HepG2 (cell line): ENCODE measurements at regions not wholly inside any gene's neighbourhood (a gene's known extent, or its start where the extent isn't known, plus 50 kb on each side); places are given as distances from the start of the nearest gene placed in this dataset.

Source experiments
- ASH2L ChIP-seq: fragments of 300-600, 200-600 bp; sonication (generic); IDR thresholded peaks from 2 replicates; pipeline ENCODE4 v1.7.0; 2017; ENCODE audit warnings: low read depth, mild to moderate bottlenecking, moderate library complexity, mixed read lengths, low read length; ENCODE audit not compliant: insufficient read length
- BRD4 ChIP-seq: sonication (generic); formaldehyde crosslinking; IDR thresholded peaks from 2 replicates; pipeline ENCODE4 v1.4.0; 2020; ENCODE audit warnings: missing genetic modification reagents
- CERS6 ChIP-seq: sonication (generic); formaldehyde crosslinking; IDR thresholded peaks from 2 replicates; pipeline ENCODE4 v1.5.0; 2020; ENCODE audit warnings: missing genetic modification reagents
- CREB1 ChIP-seq, 2 experiments: fragments of 450-650 bp in 1 of 2; IDR thresholded peaks; 2 replicates each; pipeline ENCODE4 v1.6.1; 2016 to 2017; ENCODE audit warnings: control low read depth in 1 of 2, mild to moderate bottlenecking in 1 of 2, missing compliant biosample characterization in 1 of 2, missing genetic modification characterization in 1 of 2
- ERF ChIP-seq: IDR thresholded peaks from 2 replicates; pipeline ENCODE4 v1.6.1; 2018; ENCODE audit warnings: missing biosample characterization, missing genetic modification reagents
- FOXK1 ChIP-seq: sonication (generic); formaldehyde crosslinking; IDR thresholded peaks from 2 replicates; pipeline ENCODE4 v1.4.0; 2020; ENCODE audit warnings: low read depth, missing genetic modification reagents, borderline replicate concordance
- HIC2 ChIP-seq: sonication (generic); formaldehyde crosslinking; IDR thresholded peaks from 2 replicates; pipeline ENCODE4 v1.9.0; 2022; ENCODE audit warnings: low read depth, missing genetic modification reagents
- MIER3 ChIP-seq: IDR thresholded peaks from 2 replicates; pipeline ENCODE4 v1.6.1; 2016; ENCODE audit warnings: missing compliant biosample characterization, borderline replicate concordance
- NAIF1 ChIP-seq: sonication (generic); formaldehyde crosslinking; IDR thresholded peaks from 2 replicates; pipeline ENCODE4 v1.5.0; 2020; ENCODE audit warnings: mild to moderate bottlenecking, missing genetic modification reagents, borderline replicate concordance
- NCOA2 ChIP-seq: sonication (generic); formaldehyde crosslinking; IDR thresholded peaks from 2 replicates; pipeline ENCODE4 v1.8.0; 2022; ENCODE audit warnings: inconsistent platforms
- NFIB ChIP-seq: sonication (generic); formaldehyde crosslinking; IDR thresholded peaks from 2 replicates; pipeline ENCODE4 v1.9.0; 2021; ENCODE audit warnings: missing genetic modification reagents, mild to moderate bottlenecking, borderline replicate concordance
- NFIC ChIP-seq: IDR thresholded peaks from 2 replicates; pipeline ENCODE4 v1.6.1; 2012; ENCODE audit warnings: mild to moderate bottlenecking, low read length, inconsistent platforms
- PRDM10 ChIP-seq: sonication (generic); formaldehyde crosslinking; IDR thresholded peaks from 2 replicates; pipeline ENCODE4 v1.4.0; 2020; ENCODE audit warnings: low read depth, missing genetic modification reagents
- RELA ChIP-seq: sonication (generic); formaldehyde crosslinking; IDR thresholded peaks from 2 replicates; pipeline ENCODE4 v1.4.0; 2020; ENCODE audit warnings: missing genetic modification reagents
- SMARCE1 ChIP-seq: fragments of 450-650 bp; IDR thresholded peaks from 2 replicates; pipeline ENCODE4 v1.6.1; 2017; ENCODE audit warnings: borderline replicate concordance
- SRY ChIP-seq: sonication (generic); formaldehyde crosslinking; IDR thresholded peaks from 2 replicates; pipeline ENCODE4 v1.8.0; 2022; ENCODE audit warnings: mild to moderate bottlenecking, missing genetic modification reagents
- TBX3 ChIP-seq: fragments of 450-650 bp; IDR thresholded peaks from 2 replicates; pipeline ENCODE4 v1.6.1; 2017; ENCODE audit warnings: antibody characterized with exemption, mild to moderate bottlenecking, inconsistent platforms, borderline replicate concordance
- TOPORS ChIP-seq: sonication (generic); formaldehyde crosslinking; IDR thresholded peaks from 2 replicates; pipeline ENCODE4 v1.8.0; 2023; ENCODE audit warnings: mild to moderate bottlenecking, missing genetic modification reagents
- ZFP91 ChIP-seq: sonication (generic); formaldehyde crosslinking; IDR thresholded peaks from 2 replicates; pipeline ENCODE4 v1.9.0; 2022; ENCODE audit warnings: missing genetic modification reagents, mild to moderate bottlenecking, borderline replicate concordance
- ZNF207 ChIP-seq: fragments of 450-650 bp; IDR thresholded peaks from 2 replicates; pipeline ENCODE4 v1.6.1; 2016; ENCODE audit warnings: antibody characterized with exemption, borderline replicate concordance
- ZNF580 ChIP-seq: IDR thresholded peaks from 2 replicates; pipeline ENCODE4 v1.6.1; 2016; ENCODE audit warnings: low read depth, borderline replicate concordance
- ZSCAN25 ChIP-seq: sonication (generic); formaldehyde crosslinking; IDR thresholded peaks from 2 replicates; pipeline ENCODE4 v1.8.0; 2022; ENCODE audit warnings: mild to moderate bottlenecking, missing genetic modification reagents

GRCh38 chr14:53437858-53438257, 284.7 kb upstream of the DDHD1 start (continued):
- no peak for TF ChIP-seq HIC2 (CRISPR knock-in tag)
- peak; percentile 46; the same call in 1 of the 2 replicates for TF ChIP-seq NFIC
- TF ChIP-seq NAIF1 (CRISPR knock-in tag) = no peak
- no peak for TF ChIP-seq PRDM10 (CRISPR knock-in tag)
- no peak; the same call in 1 of the 2 replicates for TF ChIP-seq MIER3 (CRISPR knock-in tag)
- no peak for TF ChIP-seq ZSCAN25 (CRISPR knock-in tag)
- no peak for TF ChIP-seq SMARCE1
- TF ChIP-seq TOPORS = 0 out of 2 replicates have a peak, but pooled peaks have one; percentile 42
- TF ChIP-seq ZNF580 (CRISPR knock-in tag) = no peak
- no peak for TF ChIP-seq RELA
- no peak for TF ChIP-seq NFIB
- no peak for TF ChIP-seq TBX3
- no peak for TF ChIP-seq FOXK1 (CRISPR knock-in tag)
- TF ChIP-seq ERF (CRISPR knock-in tag) = 0 out of 2 replicates have a peak, but pooled peaks have one; percentile 27
- no peak for TF ChIP-seq CREB1 (IDR thresholded peaks at IDR 0.05)
- TF ChIP-seq CREB1 (CRISPR knock-in tag; IDR thresholded peaks at IDR 0.05) = no peak
- no peak for TF ChIP-seq ZNF207
- TF ChIP-seq CERS6 (CRISPR knock-in tag) = no peak
- no peak for TF ChIP-seq ZFP91 (CRISPR knock-in tag)
- no peak for TF ChIP-seq BRD4 (CRISPR knock-in tag)
- peak; percentile 42; the same call in 1 of the 2 replicates for TF ChIP-seq NCOA2 (CRISPR knock-in tag)
- TF ChIP-seq ASH2L = no peak
- TF ChIP-seq SRY (CRISPR knock-in tag) = no peak
